ENCODE measurements at regions not wholly inside any gene's neighbourhood (a gene's known extent, or its start where the extent isn't known, plus 50 kb on each side); places are given as distances from the start of the nearest gene placed in this dataset.
"Not testable (repeated sequence)": the region's sequence is repeated elsewhere in the genome, so short reads cannot be mapped to it uniquely, and the experiment has no call there.

GRCh38 chr4:63226229-63226628, 1183.0 kb downstream of the TECRL start:
- DNase-seq = no peak

DNA sequence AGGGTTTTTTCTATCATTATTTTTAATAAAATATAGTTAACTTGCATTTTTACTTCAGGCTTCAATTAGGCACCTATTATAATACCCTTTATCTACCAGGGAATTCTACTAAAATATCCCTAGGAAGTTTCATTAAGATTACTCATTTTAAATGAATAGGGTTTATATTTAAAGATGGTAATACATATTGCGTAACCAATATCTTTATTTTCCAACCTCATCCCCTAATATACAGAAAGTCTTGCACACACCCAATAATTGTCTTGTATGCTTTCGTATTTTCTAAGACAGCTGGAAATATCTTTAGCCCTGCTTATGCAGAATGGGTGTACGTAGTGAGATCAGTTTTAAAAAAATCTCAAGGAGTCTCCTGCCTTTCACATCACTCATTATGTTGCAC, 1186.8 kb downstream of the TECRL start:
- no peak for DNase-seq

GRCh38 chr4:63221477-63221876, 1187.8 kb downstream of the TECRL start:
- no peak for DNase-seq

DNA sequence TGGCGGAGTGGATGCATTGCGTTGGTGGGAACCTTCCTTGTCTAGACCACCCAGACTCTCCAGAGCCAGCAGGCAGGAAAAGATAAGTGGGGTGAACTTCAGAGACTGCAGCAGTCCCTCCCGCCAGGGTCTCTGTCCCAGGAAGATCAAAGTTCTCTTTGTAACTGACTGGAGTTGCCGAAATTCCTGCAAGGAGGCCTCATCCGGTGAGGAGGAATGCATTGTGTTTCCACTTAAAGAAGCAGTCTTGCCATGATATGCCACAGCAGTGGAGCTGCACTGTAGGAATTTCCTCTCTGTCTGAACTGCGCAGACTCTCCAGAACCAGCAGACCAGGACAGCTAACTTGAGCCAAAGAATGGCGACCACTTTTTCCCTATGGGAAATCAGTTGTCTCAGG, 1190.4 kb downstream of the TECRL start:
- no peak for DNase-seq

- no peak for DNase-seq
These were observed 1195.2 kb downstream of the TECRL start for GRCh38 chr4:63214076-63214475.

- DNase-seq = no peak
These were observed 1197.3 kb downstream of the TECRL start for GRCh38 chr4:63211776-63212479.

DNA sequence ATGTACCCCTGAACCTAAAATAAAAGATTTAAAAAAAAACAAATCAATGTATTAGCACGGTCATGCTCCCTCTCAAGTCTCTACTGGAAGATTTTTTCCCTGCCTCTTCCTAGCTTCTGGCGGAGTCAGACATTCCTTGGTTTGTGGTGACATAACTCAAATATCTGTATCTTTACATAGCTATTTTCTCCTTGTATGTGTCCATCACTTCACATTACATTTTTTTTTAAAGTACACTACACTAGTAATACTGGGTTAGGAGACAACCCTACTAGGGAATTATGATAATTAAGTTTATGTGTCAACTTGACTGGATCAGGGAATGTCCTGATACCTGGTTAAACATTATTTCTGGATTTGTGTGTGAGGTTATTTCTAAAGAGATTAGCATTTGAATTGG, 1197.9 kb downstream of the TECRL start:
- DNase-seq = no peak

DNA sequence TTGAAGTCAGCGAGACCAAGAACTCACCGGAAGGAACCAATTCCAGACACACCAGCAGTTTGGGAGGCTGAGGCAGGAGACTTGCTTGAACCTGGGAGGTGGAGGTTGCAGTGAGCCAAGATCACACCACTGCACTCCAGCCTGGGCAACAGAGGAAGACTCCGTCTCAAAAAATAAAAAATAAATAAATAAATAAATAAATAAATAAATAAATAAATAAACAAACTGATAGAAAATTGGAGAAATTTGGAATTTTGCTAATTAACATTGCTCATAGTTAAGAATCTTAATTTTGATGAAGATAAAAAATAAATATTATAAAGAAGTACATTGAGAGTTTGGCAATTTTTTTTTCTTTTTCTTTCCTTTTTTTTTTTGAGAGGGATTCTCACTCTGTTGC, 1216.2 kb downstream of the TECRL start:
- not testable (repeated sequence) for DNase-seq

DNA sequence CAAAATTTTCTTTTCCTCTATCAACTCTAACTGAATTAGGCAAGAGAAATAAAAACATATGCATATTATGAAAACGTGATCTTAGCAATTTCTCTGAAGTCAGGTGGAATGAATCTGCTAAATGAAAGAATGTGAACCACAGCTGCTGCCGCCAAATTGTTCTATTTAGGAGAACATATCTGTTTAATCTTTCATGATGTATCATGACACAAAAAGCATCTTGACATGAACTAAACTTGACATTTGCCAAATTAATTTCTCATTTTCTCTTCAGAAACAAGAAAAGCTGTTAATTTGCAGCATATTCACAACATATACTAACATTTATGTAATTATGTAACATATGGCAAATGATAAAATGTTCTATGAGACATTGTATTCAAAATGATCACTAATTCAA, 1237.9 kb downstream of the TECRL start:
- DNase-seq = no peak

- DNase-seq = no peak
These were observed 1238.3 kb downstream of the TECRL start for GRCh38 chr4:63170923-63171322.

- no peak for DNase-seq
These were observed 1239.4 kb downstream of the TECRL start for GRCh38 chr4:63169836-63170235.

DNA sequence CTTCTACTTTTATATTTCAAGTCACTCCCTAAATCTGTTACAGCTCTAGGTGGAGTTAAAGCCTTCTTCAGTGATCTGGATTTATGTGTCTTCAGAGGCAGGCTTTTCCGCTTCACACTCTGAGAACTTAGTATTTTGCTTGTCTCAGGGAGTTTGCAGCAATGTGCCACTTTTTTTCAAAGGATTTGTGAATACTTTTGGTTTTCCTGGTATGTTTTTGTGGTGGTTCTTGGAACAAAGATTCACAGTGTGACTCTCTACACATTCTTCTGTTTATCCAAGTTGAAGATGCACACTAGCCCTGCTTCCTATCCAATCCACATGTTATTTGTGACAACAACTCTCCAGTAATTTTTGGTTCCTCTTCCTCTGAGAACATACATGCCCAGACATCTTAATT, 1253.7 kb downstream of the TECRL start:
- DNase-seq = no peak

DNA sequence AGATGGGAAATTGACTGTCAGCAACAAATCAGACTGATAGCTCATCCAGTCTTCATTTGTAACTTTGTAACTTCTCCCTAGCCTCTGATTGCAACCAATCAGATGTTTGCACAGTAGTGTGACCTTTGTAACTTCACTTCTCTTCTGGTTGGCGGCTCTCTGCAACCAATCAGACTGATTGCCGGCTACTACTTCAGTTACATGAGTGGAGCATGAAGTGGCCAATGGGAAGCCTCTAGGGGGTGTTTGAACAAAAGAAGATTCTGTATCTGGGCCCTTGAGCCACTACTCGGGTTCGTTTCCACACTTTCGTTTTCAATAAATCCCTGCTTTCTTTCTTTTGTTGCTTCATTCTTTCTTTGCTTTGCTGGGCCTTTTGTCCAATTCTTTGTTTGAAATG, 1285.8 kb downstream of the TECRL start:
- DNase-seq = no peak

- no peak for DNase-seq
These were observed 1286.3 kb downstream of the TECRL start for GRCh38 chr4:63122955-63123354.

DNA sequence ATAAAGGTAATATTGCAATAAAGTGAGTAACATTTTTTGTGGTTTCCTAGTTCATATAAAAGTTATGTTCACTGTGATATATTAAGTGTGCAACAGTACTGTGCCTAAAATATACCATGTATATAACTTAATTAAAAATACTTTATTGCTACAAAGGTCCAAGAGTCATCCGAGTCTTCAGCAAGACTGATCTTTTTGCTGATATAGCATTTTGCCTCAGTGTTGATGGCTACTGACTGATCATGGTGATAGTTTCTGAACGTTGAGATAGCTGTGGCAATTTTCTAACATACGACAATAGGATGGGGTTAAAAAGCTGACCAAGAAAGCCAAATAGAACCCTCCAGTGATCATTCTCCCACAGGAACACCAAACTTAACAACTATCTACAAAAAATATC, 1302.7 kb downstream of the TECRL start:
- no peak for DNase-seq

- no peak for DNase-seq
These were observed 1303.4 kb downstream of the TECRL start for GRCh38 chr4:63105839-63106238.

DNA sequence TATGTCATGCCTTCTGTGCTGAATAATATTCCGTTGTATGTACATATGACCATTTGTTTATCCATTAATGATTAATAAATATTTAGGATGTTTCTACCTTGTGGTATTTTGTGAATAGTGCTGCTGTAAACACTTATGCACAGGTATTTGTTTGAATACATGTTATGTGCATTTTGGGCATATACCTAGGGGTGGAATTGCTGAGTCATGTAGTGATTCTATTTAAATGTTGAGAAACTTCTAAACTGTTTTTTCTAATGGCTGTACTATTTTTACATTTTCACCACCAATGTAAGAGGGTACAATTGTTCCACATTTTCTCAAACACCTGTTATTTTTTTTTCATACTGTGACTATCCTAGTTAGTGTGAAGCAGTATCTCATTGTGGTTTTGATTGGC, 1318.6 kb downstream of the TECRL start:
- DNase-seq = no peak

GRCh38 chr4:63085091-63085490, 1324.2 kb downstream of the TECRL start:
- no peak for DNase-seq

GRCh38 chr4:63080934-63081333, 1328.3 kb downstream of the TECRL start:
- DNase-seq = no peak

DNA sequence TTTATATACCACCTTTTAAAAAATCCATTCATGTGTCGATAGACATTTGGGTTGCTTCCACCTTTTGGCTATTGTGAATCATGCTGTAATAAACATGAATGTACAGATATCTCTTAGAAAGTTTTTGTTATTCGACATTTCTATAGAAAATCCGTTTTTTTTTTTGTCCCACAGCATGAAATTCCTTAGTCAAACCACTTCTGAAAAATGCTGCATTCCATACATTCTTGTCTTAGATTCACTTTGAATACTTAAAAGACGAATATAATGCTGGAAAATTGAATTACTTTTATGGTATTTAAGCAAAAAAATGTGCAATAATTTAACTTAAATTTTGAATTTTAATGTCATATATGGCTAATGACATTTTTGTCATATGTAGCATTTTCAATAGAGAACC, 1345.5 kb downstream of the TECRL start:
- DNase-seq = no peak

DNA sequence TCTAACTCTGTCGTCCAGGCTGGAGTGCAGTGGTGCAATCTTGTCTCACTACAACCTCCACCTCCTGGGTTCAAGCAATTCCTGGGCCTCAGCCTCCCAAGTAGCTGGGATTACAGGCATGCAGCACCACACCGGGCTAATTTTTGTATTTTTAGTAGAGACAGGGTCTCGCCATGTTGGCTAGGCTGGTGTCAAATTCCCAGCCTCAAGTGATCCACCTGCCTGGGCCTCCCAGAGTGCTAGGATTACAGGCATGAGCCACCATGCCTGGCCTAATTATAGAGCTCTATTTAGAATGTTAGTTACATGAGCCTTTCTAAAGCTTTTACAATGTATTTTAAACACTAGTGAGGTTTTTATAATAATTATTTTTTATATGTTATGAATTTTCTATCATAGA, 1346.4 kb downstream of the TECRL start:
- not testable (repeated sequence) for DNase-seq

DNA sequence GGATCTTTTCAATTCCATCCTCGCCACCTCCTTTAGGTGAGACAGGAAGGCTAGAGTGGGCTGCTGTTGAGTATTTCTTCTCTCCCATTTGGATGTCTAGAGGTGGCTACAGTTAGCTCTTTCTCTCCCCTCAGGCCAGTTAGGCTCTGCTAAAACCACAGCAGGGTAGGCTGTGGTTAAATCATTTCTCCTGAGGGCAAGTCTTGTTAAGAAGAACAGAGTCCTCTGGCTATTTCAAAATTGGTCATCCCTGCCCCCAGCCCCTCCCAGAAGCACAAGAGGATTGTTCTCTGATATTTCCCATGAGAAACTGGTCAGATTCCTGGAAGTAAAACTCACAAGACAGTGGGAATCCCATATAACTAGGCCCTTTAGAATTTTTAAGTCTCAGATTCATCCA, 1359.5 kb downstream of the TECRL start:
- no peak for DNase-seq

DNA sequence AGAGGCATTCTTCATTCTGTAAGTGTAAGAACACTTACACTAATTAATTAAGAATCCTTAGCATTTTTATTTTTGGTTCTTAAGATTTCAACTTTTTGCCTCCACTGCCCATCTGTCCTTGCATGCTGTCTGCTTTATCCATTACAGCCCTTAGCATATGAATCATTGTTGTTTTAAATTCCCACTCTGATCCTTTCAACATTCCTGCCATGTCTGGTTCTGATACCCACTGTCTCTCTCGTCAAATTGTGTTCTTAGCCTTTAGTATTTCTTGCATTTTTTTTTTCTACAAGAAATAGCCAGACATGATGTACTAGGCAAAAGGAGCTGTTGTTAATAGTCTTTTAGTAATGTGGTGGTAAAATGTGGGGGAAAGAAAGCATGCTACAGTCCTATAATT, 1360.0 kb downstream of the TECRL start:
- no peak for DNase-seq

DNA sequence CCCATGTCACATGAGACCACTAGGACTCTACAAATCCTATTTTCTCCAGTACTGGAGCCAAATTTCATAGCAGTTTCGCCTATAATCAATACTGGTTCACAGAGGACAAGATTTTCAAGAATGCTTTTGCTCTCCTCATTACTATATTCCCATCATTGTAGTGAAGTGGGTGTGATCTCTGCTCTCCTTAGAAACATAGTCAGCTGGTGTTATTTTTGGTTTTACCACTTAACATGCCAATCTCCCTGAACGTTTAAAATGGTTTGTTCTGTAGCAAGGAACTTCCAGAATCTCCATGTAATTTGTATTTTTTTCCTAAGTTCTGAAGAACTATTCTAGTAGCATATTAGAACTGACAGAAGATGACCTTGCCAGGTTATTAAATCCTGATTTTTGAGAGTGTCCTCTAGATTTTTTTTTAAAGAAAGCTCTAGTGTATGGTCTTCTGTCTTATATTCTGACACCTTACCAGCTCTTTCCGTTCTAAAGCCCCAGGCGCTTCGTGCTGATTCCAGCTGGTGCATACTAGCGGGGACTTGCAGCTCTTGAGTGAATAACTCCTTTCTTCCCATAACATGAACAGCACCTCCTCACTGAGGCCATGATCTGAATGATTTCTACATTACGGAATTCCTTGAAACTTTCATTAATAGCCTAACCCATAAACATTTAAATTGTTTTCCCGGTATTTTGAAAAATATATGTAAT, 1372.9 kb downstream of the TECRL start:
- DNase-seq = no peak

- DNase-seq = no peak
These were observed 1379.9 kb downstream of the TECRL start for GRCh38 chr4:63029380-63029779.

Measured in suppressor macrophage (primary cell).